ENCODE measurements at regions not wholly inside any gene's neighbourhood (a gene's known extent, or its start where the extent isn't known, plus 50 kb on each side); places are given as distances from the start of the nearest gene placed in this dataset.
A peak's percentile ranks its signal among the peaks of the same experiment; 100 is the strongest.
"Not testable (repeated sequence)": the region's sequence is repeated elsewhere in the genome, so short reads cannot be mapped to it uniquely, and the experiment has no call there.

DNA sequence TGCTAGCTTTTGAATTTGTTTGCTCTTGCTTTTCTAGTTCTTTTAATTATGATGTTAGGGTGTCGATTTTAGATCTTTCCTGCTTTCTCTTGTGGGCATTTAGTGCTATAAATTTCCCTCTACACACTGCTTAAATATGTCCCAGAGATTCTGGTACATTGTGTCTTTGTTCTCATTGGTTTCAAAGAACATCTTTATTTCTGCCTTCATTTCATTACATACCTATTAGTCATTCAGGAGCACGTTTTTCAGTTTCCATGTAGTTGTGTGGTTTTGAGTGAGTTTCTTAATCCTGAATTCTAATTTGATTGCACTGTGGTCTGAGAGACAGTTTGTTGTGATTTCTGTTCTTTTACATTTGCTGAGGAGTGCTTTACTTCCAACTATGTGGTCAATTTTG is 51.2 kb upstream of the MB21D2 start:
- peak; percentile 60 to 62 for DNase-seq (ENCODE audit: low read depth in 2 of 2)

DNA sequence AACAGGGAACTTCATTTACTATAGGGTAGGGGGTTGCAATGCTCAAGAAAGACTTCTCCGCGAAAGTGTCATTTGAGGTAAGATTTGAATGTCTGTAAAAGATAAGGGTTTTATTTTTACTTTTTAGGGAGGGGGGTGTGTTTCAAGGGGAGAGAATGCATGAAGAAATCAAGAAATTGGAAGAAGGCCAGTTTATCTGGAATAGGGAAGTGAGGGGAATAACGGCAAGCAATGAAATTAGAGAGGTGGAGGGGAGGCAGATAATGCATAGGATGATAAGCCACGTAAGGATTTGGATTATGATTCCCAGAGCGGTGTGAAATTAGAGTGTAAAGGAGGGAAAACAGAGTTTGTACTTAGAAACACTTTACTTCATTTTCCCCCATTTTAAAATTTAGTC is 63.0 kb upstream of the MB21D2 start:
- DNase-seq (ENCODE audit: low read depth in 2 of 2): no peak

DNA sequence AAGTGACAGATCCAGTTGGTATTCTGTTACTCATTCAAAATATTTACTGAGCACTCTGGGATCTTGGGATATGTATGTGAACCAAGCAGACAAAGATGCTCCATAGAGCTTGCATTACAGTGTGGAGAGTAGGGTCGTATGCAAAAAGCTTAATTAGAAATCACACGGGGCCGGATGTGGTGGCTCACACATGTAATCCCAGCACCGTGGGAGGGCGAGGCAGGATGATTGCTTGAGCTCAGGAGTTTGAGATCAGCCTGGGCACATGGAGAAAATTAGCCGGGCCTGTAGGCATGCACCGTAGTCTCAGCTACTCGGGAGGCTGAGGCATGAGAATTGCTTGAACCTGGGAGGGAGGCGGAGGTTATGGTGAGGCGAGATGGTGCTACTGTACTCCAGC is 68.7 kb upstream of the MB21D2 start:
- no peak for DNase-seq (ENCODE audit: low read depth in 2 of 2)

DNA sequence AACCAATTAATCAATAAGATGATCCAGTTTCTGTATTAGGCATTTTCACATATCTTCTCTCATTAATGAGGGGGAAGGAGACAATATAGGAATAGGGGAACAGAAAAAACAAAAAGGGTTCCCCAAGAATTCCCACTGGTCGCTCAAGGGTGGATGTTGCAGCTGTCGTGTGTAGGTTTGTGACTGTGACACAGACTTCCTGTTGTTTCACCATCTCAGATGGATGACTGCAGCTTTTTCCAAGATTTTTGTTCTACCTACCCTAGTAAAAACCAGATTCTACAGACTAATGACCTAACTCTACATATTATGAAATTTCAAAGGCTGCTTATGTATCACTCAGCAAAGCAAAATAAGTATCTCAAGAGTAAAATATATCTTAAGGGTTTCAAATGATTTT is 73.7 kb upstream of the MB21D2 start:
- no peak for DNase-seq (ENCODE audit: low read depth in 2 of 2)

DNA sequence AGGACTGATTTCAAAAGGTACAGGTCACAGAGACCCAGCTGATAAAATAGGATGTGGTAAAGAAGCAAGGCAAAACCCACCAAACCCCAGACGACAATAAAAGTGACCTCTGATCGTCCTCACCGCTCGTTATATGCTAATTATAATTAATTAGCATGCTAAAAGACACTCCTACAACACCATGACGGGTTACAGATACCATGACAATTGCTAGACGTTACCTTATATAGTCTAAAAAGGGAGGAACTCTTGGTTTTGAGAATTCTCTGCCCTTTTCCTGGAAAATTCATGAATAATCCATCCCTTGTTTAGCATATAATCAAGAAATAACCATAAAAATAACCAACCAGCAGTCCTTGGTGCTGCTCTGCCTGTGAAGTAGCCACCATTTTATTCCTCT is 74.7 kb upstream of the MB21D2 start:
- DNase-seq (ENCODE audit: low read depth in 2 of 2): no peak

DNA sequence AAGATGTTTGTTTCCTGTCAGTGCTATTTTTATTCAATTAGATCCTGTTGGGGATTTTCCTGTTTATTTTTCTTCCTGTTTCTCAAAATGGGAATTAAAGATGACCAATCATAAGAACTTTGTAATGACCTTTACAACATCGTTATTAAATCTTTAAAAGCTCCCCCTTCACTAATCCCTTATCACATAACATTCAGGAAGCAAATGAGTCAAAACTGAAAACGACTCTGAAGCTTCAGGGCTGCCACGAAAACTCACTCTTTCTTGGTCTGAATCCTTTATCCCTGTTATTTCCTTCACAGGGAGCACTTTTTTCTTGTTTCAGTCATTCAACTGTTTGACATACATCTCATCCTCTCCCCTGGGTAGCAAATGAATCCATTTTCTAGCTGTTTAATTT is 75.8 kb upstream of the MB21D2 start:
- no peak for DNase-seq (ENCODE audit: low read depth in 2 of 2)

DNA sequence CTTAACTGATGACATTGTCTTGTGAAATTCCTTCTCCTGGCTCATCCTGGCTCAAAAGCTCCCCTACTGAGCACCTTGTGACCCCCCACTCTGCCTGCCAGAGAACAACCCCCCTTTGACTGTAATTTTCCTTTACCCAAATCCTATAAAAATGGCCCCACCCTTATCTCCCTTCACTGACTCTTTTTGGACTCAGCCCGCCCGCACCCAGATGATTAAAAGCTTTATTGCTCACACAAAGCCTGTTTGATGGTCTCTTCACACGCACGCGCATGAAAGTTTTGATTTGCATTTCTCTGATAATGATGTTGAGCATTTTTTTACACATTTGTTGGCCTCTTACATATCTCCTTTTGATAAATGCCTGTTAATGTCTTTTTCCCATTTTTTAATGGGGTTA is 83.5 kb upstream of the MB21D2 start:
- not testable (repeated sequence) for DNase-seq (ENCODE audit: low read depth in 2 of 2)

DNA sequence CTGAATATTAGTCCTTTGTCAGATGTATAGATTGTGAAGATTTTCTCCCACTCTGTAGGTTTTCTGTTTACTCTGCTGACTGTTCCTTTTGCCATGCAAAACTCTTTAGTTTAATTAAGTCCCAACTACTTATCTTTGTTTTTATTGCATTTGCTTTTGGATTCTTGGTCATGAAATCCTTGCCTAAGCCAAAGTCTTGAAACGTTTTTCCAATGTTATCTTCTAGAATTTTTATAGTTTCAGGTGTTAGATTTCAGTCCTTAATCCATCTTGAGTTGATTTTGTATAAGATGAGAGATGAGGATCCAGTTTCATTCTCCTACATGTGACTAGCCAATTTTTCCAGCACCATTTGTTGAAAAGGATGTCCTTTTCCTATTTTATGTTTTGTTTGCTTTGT is 86.0 kb upstream of the MB21D2 start:
- not testable (repeated sequence) for DNase-seq (ENCODE audit: low read depth in 2 of 2)

DNA sequence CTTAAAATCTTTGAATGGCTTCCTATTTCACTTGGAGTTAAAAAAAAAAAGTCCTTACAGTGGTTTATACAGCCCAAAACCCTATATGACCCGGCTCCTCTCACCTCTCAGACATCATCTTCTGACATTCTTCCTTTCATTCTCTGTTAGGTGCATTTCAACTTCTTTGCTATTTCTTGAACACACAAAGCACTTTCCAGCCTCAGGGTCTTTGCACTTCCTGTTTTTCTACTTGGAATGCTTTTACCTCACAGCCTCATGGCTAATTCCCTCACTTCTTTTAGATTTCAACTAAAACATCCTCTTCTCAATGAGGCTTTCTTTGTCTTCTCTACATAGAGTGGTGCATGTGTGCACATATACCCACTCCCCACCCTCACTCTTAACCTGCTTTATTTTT is 91.0 kb upstream of the MB21D2 start:
- DNase-seq (ENCODE audit: low read depth in 2 of 2): no peak

DNA sequence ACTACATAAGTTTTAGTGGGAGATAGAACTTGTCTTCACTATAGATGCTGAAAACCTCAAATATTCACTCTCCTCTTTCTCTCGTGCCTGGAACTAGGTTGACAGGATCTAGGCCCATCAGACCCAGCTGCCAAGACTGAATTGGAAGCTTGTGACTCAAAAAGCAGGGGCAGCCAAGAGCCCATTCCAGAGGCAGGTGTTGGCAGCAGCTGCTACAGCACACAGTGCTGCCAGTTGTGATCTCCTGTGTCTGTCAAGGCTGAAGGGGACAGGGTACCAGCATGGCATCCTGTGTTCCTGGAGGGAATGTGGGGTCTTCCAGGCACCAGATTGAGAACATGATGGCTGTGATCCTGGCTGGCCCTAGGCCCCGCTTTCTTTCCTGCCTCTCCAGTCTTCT is 92.5 kb upstream of the MB21D2 start:
- DNase-seq (ENCODE audit: low read depth in 2 of 2): no peak

DNA sequence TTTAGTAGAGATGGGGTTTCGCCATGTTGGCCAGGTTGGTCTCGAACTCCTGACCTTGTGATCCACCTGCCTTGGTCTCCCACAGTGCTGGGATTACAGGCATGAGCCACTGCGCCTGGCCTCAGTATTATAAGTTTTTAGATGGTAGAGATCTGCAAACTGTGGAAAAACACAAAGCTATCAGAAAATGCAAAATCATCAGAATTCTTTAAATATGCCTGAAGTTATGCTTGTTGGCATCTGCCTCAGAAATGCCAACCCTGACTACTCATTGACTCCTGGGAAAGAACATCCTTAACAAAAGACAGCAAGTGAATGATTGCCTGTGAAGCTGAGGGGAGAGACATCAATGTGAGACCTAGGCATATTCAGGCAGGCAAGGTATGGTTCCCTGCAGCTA is 94.3 kb upstream of the MB21D2 start:
- DNase-seq (ENCODE audit: low read depth in 2 of 2): no peak

DNA sequence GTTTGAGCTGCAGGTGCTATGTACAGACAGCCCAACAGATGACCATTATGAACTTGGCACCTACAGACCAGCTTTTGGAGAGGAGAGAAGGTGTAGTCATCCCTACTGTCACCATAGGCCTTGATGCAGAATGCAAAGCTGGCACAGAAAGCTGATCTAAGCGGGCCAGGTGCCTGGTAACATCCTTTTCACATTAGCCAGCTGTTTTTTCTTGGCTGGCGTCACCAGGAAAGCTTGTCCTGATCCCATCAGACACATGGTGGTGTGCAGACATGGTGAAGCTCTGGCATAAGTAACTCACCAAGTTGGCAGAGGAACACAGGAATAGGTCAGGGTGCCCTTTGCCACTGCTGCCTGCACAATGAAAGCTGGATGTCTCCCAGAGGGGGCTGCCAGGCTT is 97.2 kb upstream of the MB21D2 start:
- DNase-seq (ENCODE audit: low read depth in 2 of 2): no peak

DNA sequence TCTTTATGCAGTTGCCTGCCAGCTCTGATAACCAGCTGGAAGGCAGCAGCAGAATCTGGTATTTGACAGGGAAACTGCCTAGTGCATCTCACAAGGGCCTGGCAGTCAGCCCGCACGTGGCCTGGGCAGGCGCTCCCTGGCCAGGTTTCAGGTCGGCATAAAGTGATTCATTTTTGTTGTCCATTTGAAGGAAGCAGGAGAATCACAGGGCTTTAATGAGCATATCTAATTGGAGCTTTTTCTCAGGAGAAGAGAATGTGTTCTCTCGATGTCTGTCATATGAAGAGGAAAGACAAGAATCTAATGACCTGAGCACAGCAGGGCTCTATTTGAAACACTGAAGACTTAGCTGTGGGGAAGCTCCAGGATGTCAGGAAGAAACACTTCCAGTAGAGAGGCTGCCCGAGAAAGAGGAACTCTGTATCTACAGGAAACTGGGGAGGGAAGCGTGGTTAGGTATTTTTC is 98.8 kb upstream of the MB21D2 start:
- DNase-seq (ENCODE audit: low read depth in 2 of 2): no peak

DNA sequence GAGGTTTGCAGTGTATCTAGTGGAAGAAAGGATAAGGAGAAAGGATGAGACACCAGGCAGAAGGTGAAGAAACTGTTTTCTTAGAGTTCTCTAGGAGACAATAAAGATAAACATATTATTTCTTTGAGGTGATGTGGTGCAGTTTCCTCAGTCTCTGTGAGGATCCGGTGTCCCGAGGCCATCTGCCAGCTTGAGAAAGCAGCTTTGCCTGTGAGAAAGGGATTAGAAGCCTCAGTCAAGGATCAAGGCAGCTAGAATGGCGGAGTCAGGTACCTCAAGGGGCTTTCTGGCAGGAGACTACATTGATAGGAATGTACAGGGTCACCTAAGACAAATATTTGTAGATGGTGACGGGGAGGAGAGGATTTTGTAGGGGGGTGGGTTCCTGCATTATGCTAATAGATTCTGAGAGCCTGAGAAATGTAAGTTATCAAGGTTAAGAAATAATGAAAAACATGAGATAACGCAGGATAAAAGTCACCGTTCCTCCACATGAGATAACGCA is 103.9 kb upstream of the MB21D2 start:
- DNase-seq (ENCODE audit: low read depth in 2 of 2): no peak

DNA sequence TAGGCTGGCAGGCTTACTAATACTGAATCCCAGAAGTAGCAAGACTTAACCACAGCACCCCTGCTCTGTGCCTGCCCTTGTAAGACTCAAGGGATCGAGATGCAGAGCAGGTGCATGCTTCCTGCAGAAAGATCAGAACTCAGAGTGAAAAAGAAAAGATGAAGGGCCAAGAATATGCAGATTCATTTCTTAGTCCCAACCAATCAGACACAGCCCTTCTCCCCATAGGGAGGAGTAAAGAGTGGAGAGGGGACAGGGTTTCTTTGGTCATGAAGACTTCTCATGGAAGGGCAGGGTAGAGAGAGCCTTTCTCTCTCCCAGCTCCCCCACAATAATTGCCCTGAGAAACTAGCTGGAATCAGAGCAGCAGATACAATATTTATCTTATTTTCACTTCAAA is 105.6 kb upstream of the MB21D2 start:
- no peak for DNase-seq (ENCODE audit: low read depth in 2 of 2)

DNA sequence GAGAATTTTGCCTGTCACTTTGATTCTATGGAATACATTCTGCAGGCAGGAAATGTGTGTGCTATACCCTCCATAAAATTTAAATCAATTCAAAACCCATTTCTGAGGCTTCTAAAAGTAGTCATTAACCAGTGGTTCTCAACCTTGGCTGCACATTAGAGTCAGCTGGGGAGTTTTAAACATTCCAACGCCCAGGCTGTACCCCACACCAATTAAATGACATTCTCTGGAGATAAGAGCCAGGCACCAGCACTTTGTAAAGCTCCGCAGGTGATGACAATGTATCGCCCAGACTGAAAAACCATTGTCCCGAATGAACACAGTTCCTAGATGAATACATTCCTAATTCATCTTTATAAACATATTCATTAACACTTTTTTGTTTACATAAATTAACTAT is 110.6 kb upstream of the MB21D2 start:
- no peak for DNase-seq (ENCODE audit: low read depth in 2 of 2)

DNA sequence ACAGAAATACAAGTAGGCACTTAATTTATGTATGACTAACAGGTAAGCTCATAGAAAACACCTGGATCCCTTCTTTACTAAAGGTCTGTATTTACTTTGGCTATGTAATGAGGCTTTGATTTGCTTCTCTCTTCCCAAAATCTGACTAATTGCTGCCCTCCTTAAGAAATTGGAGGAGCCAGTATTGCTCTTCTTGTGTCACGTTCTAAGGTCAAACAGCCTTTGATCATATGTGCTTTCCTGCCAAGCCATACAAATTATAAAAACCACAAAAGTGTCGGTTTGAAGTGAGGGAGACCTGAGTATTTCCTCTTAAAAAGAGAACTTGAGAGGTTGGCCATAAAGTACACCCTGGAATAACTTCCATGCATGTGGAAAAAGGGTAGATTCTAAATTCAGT is 112.1 kb upstream of the MB21D2 start:
- no peak for DNase-seq (ENCODE audit: low read depth in 2 of 2)

DNA sequence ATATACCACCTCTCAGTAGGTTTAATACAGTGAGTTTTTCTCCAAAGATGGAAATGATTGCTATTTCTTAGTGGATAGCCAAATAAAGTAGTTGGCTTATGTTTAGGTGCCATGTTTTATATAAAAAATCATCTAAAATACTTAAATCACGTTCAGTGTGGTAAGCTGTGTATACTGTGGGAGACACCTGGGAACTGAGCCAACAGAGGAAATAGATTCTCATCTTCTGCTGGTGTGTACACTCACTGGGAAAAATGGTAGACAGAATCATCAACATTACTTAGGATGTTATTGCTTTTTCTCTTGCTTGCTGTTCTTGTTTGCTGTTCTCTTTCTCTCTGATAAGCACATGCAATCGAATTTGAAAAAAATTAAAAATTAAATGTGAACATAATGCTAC is 112.6 kb upstream of the MB21D2 start:
- peak; percentile 19 to 21 for DNase-seq (ENCODE audit: low read depth in 2 of 2)

DNA sequence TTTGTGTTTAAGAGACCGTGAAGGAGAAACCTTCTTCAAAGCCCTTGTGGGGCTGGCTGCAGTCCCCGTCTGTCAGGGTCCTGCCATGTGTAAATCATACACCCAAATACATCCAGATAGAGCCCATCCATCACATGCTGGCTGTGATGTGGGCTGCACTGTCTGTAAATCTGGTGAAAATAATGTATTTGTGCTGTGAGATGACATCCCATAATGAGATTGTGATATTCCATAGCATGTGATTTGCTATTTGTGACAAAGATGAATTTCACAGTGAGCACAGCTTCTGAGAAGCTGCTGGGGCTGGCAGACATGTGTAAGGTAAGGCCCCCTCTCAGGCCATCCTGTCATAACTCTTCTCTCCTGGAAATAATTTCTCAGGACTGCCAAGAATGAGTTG is 114.3 kb upstream of the MB21D2 start:
- no peak for DNase-seq (ENCODE audit: low read depth in 2 of 2)

DNA sequence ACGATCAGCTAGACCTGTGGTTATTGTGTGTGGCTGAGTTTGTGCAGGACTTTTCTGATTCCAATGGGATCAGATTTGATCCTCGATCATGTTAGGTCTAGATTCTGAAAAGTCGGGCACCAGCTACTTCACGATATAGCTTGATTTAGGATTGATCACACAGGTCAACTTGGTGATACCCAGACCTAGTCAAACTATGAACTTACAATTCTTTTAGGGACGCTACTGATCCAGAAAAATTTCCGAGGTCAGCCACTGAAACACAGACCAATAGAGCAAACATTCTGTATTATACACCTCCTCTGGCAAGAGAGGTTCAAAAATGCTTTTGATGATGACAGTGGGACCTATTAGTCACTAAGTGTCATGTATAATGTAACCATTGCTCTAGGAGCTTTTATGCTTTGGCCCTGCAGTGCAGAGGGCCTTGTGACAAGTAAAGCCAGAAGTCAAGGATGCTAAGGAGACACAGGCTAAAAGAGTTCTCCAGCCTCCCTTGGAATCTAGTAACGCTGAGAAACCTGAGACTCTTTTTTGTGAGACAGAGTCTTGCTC is 115.6 kb upstream of the MB21D2 start:
- no peak for DNase-seq (ENCODE audit: low read depth in 2 of 2)

DNA sequence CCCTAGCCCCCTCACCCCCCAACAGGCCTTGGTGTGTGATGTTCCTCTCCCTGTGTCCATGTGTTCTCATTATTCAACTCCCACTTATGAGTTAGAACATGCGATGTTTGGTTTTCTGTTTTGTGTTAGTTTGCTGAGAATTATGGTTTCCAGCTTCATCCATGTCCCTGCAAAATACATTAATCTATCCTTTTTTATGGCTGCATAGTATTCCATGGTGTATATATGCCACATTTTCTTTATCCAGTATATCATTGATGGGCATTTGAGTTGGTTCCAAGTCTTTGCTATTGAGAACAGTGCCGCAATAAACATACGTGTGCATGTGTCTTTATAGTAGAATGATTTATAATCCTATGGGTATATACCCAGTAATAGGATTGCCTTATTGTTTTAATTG is 120.2 kb upstream of the MB21D2 start:
- DNase-seq (ENCODE audit: low read depth in 2 of 2): not testable (repeated sequence)

DNA sequence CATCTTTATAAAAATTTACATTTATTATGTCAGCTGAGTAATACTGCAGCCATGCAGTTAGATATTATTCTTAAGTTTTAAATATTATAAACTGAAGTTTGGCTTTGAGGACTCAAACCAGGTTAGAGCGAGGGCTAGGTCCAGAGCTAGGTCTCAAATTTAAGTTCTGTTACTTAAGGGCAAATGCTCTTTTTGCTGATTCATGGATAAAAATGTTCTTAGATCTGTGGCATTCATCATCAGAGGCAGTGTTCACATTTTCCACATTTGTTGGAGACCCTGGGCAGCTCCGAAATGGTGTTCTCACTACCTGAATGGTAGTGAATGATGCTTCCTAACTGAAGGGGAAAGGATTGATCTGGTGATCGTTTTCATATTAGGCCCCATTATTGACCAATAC is 121.4 kb upstream of the MB21D2 start:
- no peak for DNase-seq (ENCODE audit: low read depth in 2 of 2)

DNA sequence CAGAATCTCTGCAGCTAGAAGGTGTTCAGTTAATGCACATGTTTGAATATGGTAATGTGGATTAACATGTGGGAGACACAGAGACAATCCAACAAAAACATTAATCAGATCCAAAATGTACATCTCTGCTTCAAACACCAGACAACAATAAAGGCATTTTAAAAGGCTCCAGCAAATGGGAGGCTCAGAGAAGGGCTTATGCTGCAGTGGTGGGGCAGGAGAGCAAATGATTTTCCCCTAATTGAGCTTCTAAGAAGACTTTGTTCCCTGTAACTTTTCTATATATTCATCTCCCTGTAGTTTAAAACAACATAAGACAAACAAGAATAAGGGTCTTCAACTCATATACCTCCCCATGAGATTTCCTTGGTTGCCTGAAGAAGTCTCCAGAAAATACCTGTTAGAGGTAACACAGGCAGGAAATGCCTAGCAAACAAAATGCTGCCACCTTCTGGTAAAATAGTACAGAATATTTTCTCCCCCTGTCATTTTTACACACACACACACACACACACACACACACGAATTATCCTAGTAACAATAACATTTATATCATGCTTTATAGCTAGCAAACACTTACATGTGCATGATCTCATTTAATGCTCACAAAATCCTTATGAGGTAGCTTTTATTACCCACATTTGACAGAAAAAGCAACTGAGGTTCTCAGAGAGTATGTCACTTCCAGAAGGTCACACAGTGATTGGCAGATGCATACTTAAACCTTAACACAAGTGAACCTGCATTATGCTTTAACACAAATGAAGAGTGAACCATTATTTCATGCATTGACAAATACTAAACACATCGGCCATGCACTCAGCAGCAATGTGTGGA is 123.4 kb upstream of the MB21D2 start:
- DNase-seq (ENCODE audit: low read depth in 2 of 2): peak; percentile 18 to 21

DNA sequence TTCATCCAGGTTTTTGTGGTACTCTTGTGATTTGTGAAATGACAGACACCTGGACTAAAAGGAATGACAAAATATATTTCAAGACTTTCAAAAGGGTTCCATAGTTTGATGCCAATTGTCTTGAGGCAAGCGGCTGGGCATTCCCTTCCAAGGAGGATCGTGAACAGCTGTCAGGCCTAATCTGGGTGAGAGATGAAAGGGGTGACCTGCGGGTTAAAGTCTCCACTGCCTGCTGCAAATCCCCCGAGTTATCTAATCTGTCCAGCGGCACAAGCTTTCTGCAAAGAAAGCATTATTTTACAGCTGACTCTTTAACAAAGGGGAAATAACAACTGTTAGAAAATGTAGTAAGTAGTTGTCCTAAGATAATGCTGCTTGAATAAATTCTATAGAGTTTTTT is 128.7 kb upstream of the MB21D2 start:
- DNase-seq (ENCODE audit: low read depth in 2 of 2): no peak

Measured in fibroblast of skin of left quadriceps (primary cell).